ENCODE measurements at regions not wholly inside any gene's neighbourhood (a gene's known extent, or its start where the extent isn't known, plus 50 kb on each side); places are given as distances from the start of the nearest gene placed in this dataset.

- DNase-seq (ENCODE audit: low spot score): no peak
- no peak overlapping the region for H3K4me2 ChIP-seq (ENCODE audit: low read depth, low read length)
- CTCF ChIA-PET (ENCODE audit: low intra/inter-chr PET ratio, low total read pairs): no interaction called here
- no peak overlapping the region for H3K4me3 ChIP-seq (replicated peaks in 1 of 3; ENCODE audit: insufficient read depth in 1 of 3, low read depth in 2 of 3, low read length in 3 of 3)
- no peak for FAIRE-seq
- no peaks in the 10 kb centered on the region for H4K20me1 ChIP-seq (ENCODE audit: insufficient read depth, low read length)
- intact Hi-C loops (cut with micrococcal nuclease; ENCODE audit: unreplicated experiment) (no loop called here), in situ Hi-C loops (cut with HindIII; ENCODE audit: extremely low pct_ligation_motif_present, low pct_unique_long_range_greater_than_20kb) (no loop called here)
- no peak overlapping the region for H2AFZ ChIP-seq (ENCODE audit: low read length)
- ATAC-seq: no peak
- TF ChIP-seq GTF3A (CRISPR knock-in tag; conservative IDR thresholded peaks at IDR 0.05) (no peak), MED1 (CRISPR knock-in tag; IDR thresholded peaks at IDR 0.05) (no peak), HOXA7 (CRISPR knock-in tag; IDR thresholded peaks at IDR 0.05) (no peak), RARG (CRISPR knock-in tag; IDR thresholded peaks at IDR 0.05; ENCODE audit: low read depth) (no peak), ZNF891 (CRISPR knock-in tag; IDR thresholded peaks at IDR 0.05) (no peak), SCMH1 (CRISPR knock-in tag; IDR thresholded peaks at IDR 0.05; ENCODE audit: borderline replicate concordance) (no peak)
- H3K79me2 ChIP-seq (ENCODE audit: insufficient read depth, low read length): no peaks in the 10 kb centered on the region
- no TSS peak for BruUV-seq (replicated peaks)
- no peak overlapping the region for H3K27ac ChIP-seq (ENCODE audit: extremely low read length, insufficient read depth, low read length)
- H3K9ac ChIP-seq (ENCODE audit: insufficient read depth, low read depth, low read length): no peak overlapping the region
- no peaks in the 10 kb centered on the region for H3K27me3 ChIP-seq (ENCODE audit: control insufficient read depth in 1 of 2, insufficient read depth in 2 of 2, low read length in 2 of 2)
- H3K36me3 ChIP-seq (replicated peaks in 1 of 2; ENCODE audit: control insufficient read depth in 1 of 2, insufficient read depth in 2 of 2, low read length in 2 of 2): no peaks in the 10 kb centered on the region
- no peaks in the 10 kb centered on the region for H3K9me3 ChIP-seq (ENCODE audit: low read length)
- POLR2A ChIA-PET: no interaction called here
- H3K4me1 ChIP-seq (ENCODE audit: insufficient read depth, low read length): no peaks in the 10 kb centered on the region
- 7% methylated on average over 7 of the region's 7 CpGs for WGBS (ENCODE audit: low lambda C conversion rate)
Observed at GRCh38 chr12:66910366-66910974, 231.6 kb upstream of the GRIP1 start.

- Histone ChIP-seq H3K79me2 (ENCODE audit: insufficient read depth, low read length) (no peaks in the 10 kb centered on the region), H4K20me1 (ENCODE audit: insufficient read depth, low read length) (no peaks in the 10 kb centered on the region), H3K4me1 (ENCODE audit: insufficient read depth, low read length) (no peaks in the 10 kb centered on the region), H3K4me2 (ENCODE audit: low read depth, low read length) (no peak overlapping the region), H3K27ac (ENCODE audit: extremely low read length, insufficient read depth, low read length) (no peak overlapping the region), H3K27me3 (ENCODE audit: control insufficient read depth in 1 of 2, insufficient read depth in 2 of 2, low read length in 2 of 2) (no peaks in the 10 kb centered on the region), H3K36me3 (replicated peaks in 1 of 2; ENCODE audit: control insufficient read depth in 1 of 2, insufficient read depth in 2 of 2, low read length in 2 of 2) (no peaks in the 10 kb centered on the region), H2AFZ (ENCODE audit: low read length) (no peak overlapping the region), H3K4me3 (replicated peaks in 1 of 3; ENCODE audit: insufficient read depth in 1 of 3, low read depth in 2 of 3, low read length in 3 of 3) (no peak overlapping the region), H3K9ac (ENCODE audit: insufficient read depth, low read depth, low read length) (no peak overlapping the region), H3K9me3 (ENCODE audit: low read length) (no peaks in the 10 kb centered on the region)
- CTCF ChIA-PET (ENCODE audit: low intra/inter-chr PET ratio, low total read pairs): no interaction called here
- no peak for ATAC-seq
- intact Hi-C loops (cut with micrococcal nuclease; ENCODE audit: unreplicated experiment): no loop called here
- FAIRE-seq: no peak
- in situ Hi-C loops (cut with HindIII; ENCODE audit: extremely low pct_ligation_motif_present, low pct_unique_long_range_greater_than_20kb): no loop called here
- WGBS (ENCODE audit: low lambda C conversion rate): 5% methylated on average over 5 of the region's 6 CpGs
- POLR2A ChIA-PET: no interaction called here
- BruUV-seq (replicated peaks): no TSS peak
- no peak for DNase-seq (ENCODE audit: low spot score)
- no peak for TF ChIP-seq EZH2 (conservative IDR thresholded peaks at IDR 0.05; ENCODE audit: low read depth, low read length)
- TF ChIP-seq SKI (IDR thresholded peaks at IDR 0.05; ENCODE audit: partially characterized antibody): no peak
- TF ChIP-seq NCOR1 (IDR thresholded peaks at IDR 0.05; ENCODE audit: borderline replicate concordance, low read length): no peak
- TF ChIP-seq IRF9 (CRISPR knock-in tag; IDR thresholded peaks at IDR 0.05; ENCODE audit: borderline replicate concordance): no peak
- TF ChIP-seq ZBTB38 (CRISPR knock-in tag; IDR thresholded peaks at IDR 0.05): no peak
- TF ChIP-seq ZFYVE20 (CRISPR knock-in tag; IDR thresholded peaks at IDR 0.05; ENCODE audit: borderline replicate concordance, low read depth): no peak
- TF ChIP-seq E2F2 (CRISPR knock-in tag; IDR thresholded peaks at IDR 0.05; ENCODE audit: borderline replicate concordance): no peak
- no peak for TF ChIP-seq NR2F2 (IDR thresholded peaks at IDR 0.05; ENCODE audit: borderline replicate concordance, low read depth)
Observed at GRCh38 chr12:66915306-66915904, 236.5 kb upstream of the GRIP1 start.

Measured in HepG2 (cell line).